Ovary (tissue), 7 donors: ENCODE measurements at regions not wholly inside any gene's neighbourhood (a gene's known extent, or its start where the extent isn't known, plus 50 kb on each side); places are given as distances from the start of the nearest gene placed in this dataset.

Experiments
- DNase-seq, 5 donors: peaks; one replicate each; pipeline ENCODE4 v3.0.0-alpha.2; 2019 to 2020
- H3K27ac ChIP-seq, 2 donors: fragments of 200-600 bp; one replicate each; pipeline versions ENCODE4 v1.5.1 to v1.8.0; 2019 to 2022
- H3K27me3 ChIP-seq: fragments of 200-600 bp; one replicate; pipeline ENCODE4 v1.8.0; 2022
- H3K36me3 ChIP-seq: fragments of 200-600 bp; sonication (generic); one replicate; pipeline ENCODE4 v1.5.1; 2019
- H3K4me1 ChIP-seq: one replicate; pipeline ENCODE4 v1.8.1; 2013; ENCODE audit warnings: mild to moderate bottlenecking, moderate library complexity; ENCODE audit not compliant: insufficient read depth
- H3K4me3 ChIP-seq: fragments of 200-600 bp; sonication (generic); one replicate; pipeline ENCODE4 v1.5.1; 2017
- H3K9me3 ChIP-seq, 2 donors: fragments of 200-600 bp in 1 of 2; sonication (generic) in 1 of 2; one replicate each; pipeline versions ENCODE4 v1.5.1 to v1.8.1; 2013 to 2019; ENCODE audit warnings: mild to moderate bottlenecking in 1 of 2, moderate library complexity in 1 of 2
- CTCF ChIP-seq, 3 donors: fragments of 450-650 bp in 2 of 3; fragments of 200-600 bp in 1 of 3; IDR thresholded peaks; one replicate each; pipeline versions ENCODE4 v1.5.1 to v1.8.0; 2016 to 2022; ENCODE audit warnings: antibody characterized with exemption in 3 of 3, mild to moderate bottlenecking in 1 of 3
- EP300 ChIP-seq: sonication (generic); formaldehyde crosslinking; IDR thresholded peaks from one replicate; pipeline ENCODE4 v1.6.1; 2017; ENCODE audit warnings: antibody characterized with exemption
- POLR2A ChIP-seq: fragments of 450-650 bp; IDR thresholded peaks from one replicate; pipeline ENCODE4 v1.6.1; 2017; ENCODE audit warnings: antibody characterized with exemption, mild to moderate bottlenecking, moderate library complexity
- WGBS, 3 donors: extraction: QIAGEN DNeasy Blood & Tissue Kit in 1 of 3; methylation state at CpG; one replicate each; pipeline versions ENCODE4 v1.1.5 to v1.1.7; 2013 to 2017; 5-methylcytosine and 5-hydroxymethylcytosine counted together
- intact Hi-C, 4 donors: fragments of 100-400 bp; cut with DNase I; formaldehyde crosslinking; loops; one replicate each; pipeline versions ENCODE4 v1.11.0 to v1.15.1; 2022 to 2023
- donor health status: DM: no; HTN: no; CAD: no; lungs with moderate emphysema.
- donor health status: DM: no; HTN: no; CAD: no.
- donor health status: Bipolar disorder and iron deficiency.
- donor health status: DM: no; HTN: no; CAD: no.
- donor health status: DM: yes; HTN: yes; CAD: no.

GRCh38 chrX:36436361-36436760 is 516.8 kb downstream of the CFAP47 start:
- Histone ChIP-seq H3K4me3 (no peak overlapping the region), H3K9me3 (no peaks in the 10 kb centered on the region), H3K27me3 (no peaks in the 10 kb centered on the region), H3K27ac (no peak overlapping the region), H3K4me1 (no peaks in the 10 kb centered on the region), H3K36me3 (no peaks in the 10 kb centered on the region)
- intact Hi-C loops: no loop called here
- WGBS, 3 donors: 75 to 80% (median 78%) methylated on average over 3 of the region's 3 CpGs
- TF ChIP-seq POLR2A (no peak), CTCF (IDR thresholded peaks at IDR 0.05) (no peak), EP300 (no peak)
- no peak for DNase-seq

GRCh38 chrX:36443007-36443406 is 523.5 kb downstream of the CFAP47 start:
- Histone ChIP-seq H3K9me3 (no peaks in the 10 kb centered on the region), H3K27me3 (no peaks in the 10 kb centered on the region), H3K27ac (no peak overlapping the region), H3K36me3 (no peaks in the 10 kb centered on the region), H3K4me3 (no peak overlapping the region), H3K4me1 (no peaks in the 10 kb centered on the region)
- intact Hi-C loops: no loop called here
- WGBS, 3 donors: 72 to 80% (median 76%) methylated on average over 3 of the region's 3 CpGs
- DNase-seq: no peak
- TF ChIP-seq POLR2A (no peak), CTCF (IDR thresholded peaks at IDR 0.05) (no peak), EP300 (no peak)

GRCh38 chrX:36445566-36445965 is 526.0 kb downstream of the CFAP47 start:
- Histone ChIP-seq H3K4me3 (no peak overlapping the region), H3K36me3 (no peaks in the 10 kb centered on the region), H3K27me3 (no peaks in the 10 kb centered on the region), H3K27ac (no peak overlapping the region), H3K9me3 (peaks cover 0 to 3% of the 10 kb centered on the region in 2 donors), H3K4me1 (no peaks in the 10 kb centered on the region)
- 13 to 26% (median 13%) methylated on average over 1 of the region's 1 CpG for WGBS, 3 donors
- intact Hi-C loops: no loop called here
- no peak for DNase-seq
- no peak for TF ChIP-seq POLR2A

- Histone ChIP-seq H3K27me3 (no peaks in the 10 kb centered on the region), H3K4me3 (no peak overlapping the region), H3K27ac (no peak overlapping the region), H3K4me1 (no peaks in the 10 kb centered on the region), H3K36me3 (no peaks in the 10 kb centered on the region), H3K9me3 (no peaks in the 10 kb centered on the region)
- intact Hi-C loops: no loop called here
- no peak for TF ChIP-seq EP300
- TF ChIP-seq CTCF (IDR thresholded peaks at IDR 0.05): no peak
- no peak for TF ChIP-seq POLR2A
- DNase-seq: no peak
These were observed 542.6 kb downstream of the CFAP47 start for GRCh38 chrX:36462142-36462541.

GRCh38 chrX:36480441-36480990 is 527.6 kb upstream of the FAM47C start:
- H3K27ac ChIP-seq: no peak overlapping the region
- DNase-seq: no peak
- H3K27me3 ChIP-seq: no peaks in the 10 kb centered on the region
- H3K9me3 ChIP-seq: no peaks in the 10 kb centered on the region
- H3K4me1 ChIP-seq: no peaks in the 10 kb centered on the region
- WGBS, 3 donors: 64 to 72% (median 65%) methylated on average over 1 of the region's 1 CpG
- intact Hi-C loops: no loop called here
- no peak overlapping the region for H3K4me3 ChIP-seq
- TF ChIP-seq CTCF (IDR thresholded peaks at IDR 0.05) (no peak), POLR2A (no peak), EP300 (no peak)
- H3K36me3 ChIP-seq: no peaks in the 10 kb centered on the region
